GM12891 (cell line): ENCODE measurements at regions not wholly inside any gene's neighbourhood (a gene's known extent, or its start where the extent isn't known, plus 50 kb on each side); places are given as distances from the start of the nearest gene placed in this dataset.

Source experiments
- POLR2A ChIP-seq: IDR thresholded peaks from 2 replicates; pipeline ENCODE4 v1.6.1; 2011; ENCODE audit warnings: low read depth, low read length, control low read depth
- POLR2AphosphoS5 ChIP-seq: IDR thresholded peaks from 2 replicates; pipeline ENCODE4 v1.6.1; 2011; ENCODE audit warnings: low read depth, low read length, control low read depth
- SPI1 ChIP-seq: IDR thresholded peaks from 2 replicates; pipeline ENCODE4 v1.6.1; 2011; ENCODE audit warnings: low read depth, low read length, control low read depth
- TAF1 ChIP-seq: IDR thresholded peaks from 2 replicates; pipeline ENCODE4 v1.6.1; 2011; ENCODE audit warnings: low read depth, low read length, control low read depth

DNA sequence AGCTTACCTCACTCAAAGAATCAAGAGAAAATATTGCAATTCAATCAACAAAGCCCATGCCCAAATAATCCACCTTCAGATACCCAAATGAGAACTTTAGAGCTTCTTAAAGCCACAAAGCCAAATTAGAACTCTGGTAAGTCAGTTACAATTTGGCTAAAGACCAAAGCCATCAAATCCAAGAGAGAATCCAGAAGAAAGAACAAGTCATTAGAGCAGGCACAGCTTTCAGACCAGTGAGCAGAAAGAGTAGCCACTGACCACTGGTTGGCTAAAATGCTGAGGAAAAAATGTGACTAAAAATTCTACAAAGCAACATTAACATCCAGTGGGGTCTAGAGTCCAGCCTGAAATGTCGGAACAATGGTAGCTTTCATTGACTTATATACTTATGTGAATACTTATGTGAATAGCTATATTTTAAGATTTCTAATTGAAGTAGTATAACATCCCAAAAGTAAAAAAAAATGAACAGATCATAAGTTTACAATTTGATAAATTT, 735.2 kb upstream of the TBX3 start:
- no peak for TF ChIP-seq POLR2AphosphoS5
- no peak for TF ChIP-seq POLR2A
- TF ChIP-seq TAF1, result no peak
- TF ChIP-seq SPI1, result no peak
